ENCODE measurements at regions not wholly inside any gene's neighbourhood (a gene's known extent, or its start where the extent isn't known, plus 50 kb on each side); places are given as distances from the start of the nearest gene placed in this dataset.

- H3K9ac ChIP-seq (ENCODE audit: low read length), result no peak overlapping the region
- peaks cover 29% of the 10 kb centered on the region for H3K9me3 ChIP-seq (ENCODE audit: insufficient read depth, low read length)
- TF ChIP-seq, protein P1, sequence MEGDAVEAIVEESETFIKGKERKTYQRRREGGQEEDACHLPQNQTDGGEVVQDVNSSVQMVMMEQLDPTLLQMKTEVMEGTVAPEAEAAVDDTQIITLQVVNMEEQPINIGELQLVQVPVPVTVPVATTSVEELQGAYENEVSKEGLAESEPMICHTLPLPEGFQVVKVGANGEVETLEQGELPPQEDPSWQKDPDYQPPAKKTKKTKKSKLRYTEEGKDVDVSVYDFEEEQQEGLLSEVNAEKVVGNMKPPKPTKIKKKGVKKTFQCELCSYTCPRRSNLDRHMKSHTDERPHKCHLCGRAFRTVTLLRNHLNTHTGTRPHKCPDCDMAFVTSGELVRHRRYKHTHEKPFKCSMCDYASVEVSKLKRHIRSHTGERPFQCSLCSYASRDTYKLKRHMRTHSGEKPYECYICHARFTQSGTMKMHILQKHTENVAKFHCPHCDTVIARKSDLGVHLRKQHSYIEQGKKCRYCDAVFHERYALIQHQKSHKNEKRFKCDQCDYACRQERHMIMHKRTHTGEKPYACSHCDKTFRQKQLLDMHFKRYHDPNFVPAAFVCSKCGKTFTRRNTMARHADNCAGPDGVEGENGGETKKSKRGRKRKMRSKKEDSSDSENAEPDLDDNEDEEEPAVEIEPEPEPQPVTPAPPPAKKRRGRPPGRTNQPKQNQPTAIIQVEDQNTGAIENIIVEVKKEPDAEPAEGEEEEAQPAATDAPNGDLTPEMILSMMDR (IDR thresholded peaks at IDR 0.05; ENCODE audit: low read depth, low read length), result no peak
- TF ChIP-seq EZH2phosphoT487 (IDR thresholded peaks at IDR 0.05; ENCODE audit: low read depth), result no peak
- H4K20me1 ChIP-seq (ENCODE audit: insufficient read depth, low read length), result no peaks in the 10 kb centered on the region
- H3K4me3 ChIP-seq (ENCODE audit: low read length), result no peak overlapping the region
- no peak overlapping the region for H2AFZ ChIP-seq (ENCODE audit: low read depth, low read length)
- H3K4me2 ChIP-seq (ENCODE audit: low read length), result no peak overlapping the region
- no peaks in the 10 kb centered on the region for H3K36me3 ChIP-seq (replicated peaks; ENCODE audit: low read depth, low read length)
- H3K79me2 ChIP-seq (ENCODE audit: low read length), result no peaks in the 10 kb centered on the region
- H3K27me3 ChIP-seq (ENCODE audit: low read depth, low read length), result peaks cover 54% of the 10 kb centered on the region
- H3K4me1 ChIP-seq (ENCODE audit: low read length), result no peaks in the 10 kb centered on the region
- no peak overlapping the region for H3K27ac ChIP-seq (ENCODE audit: low read length)
Observed at GRCh38 chr20:37455659-37456058, 65.4 kb upstream of the NNAT start.

DNA sequence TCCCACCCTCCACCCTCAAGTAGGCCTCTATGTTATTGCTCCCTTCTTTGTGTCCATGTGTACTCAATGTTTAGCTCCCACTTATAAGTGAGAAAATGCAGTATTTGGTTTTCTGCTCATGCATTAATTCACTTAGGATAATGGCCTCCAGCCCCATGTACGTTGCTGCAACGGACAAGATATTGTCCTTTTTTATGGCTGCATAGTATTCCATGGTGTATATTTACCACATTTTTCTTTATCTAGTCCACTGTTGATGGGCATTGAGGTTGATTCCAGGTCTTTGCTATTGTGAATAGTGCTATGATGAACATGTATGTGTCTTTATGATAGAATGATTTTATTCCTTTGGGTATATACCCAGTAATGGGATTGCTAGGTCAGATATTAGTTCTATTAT, 64.1 kb upstream of the NNAT start:
- peaks cover 29% of the 10 kb centered on the region for H3K9me3 ChIP-seq (ENCODE audit: insufficient read depth, low read length)
- no peaks in the 10 kb centered on the region for H3K79me2 ChIP-seq (ENCODE audit: low read length)
- H3K27ac ChIP-seq (ENCODE audit: low read length), result no peak overlapping the region
- no peak overlapping the region for H3K9ac ChIP-seq (ENCODE audit: low read length)
- no peak overlapping the region for H3K4me2 ChIP-seq (ENCODE audit: low read length)
- H3K27me3 ChIP-seq (ENCODE audit: low read depth, low read length), result peaks cover 42% of the 10 kb centered on the region
- TF ChIP-seq, protein P1 (IDR thresholded peaks at IDR 0.05; ENCODE audit: low read depth, low read length), result no peak
- TF ChIP-seq EZH2phosphoT487 (IDR thresholded peaks at IDR 0.05; ENCODE audit: low read depth), result no peak
- H2AFZ ChIP-seq (ENCODE audit: low read depth, low read length), result no peak overlapping the region
- no peaks in the 10 kb centered on the region for H4K20me1 ChIP-seq (ENCODE audit: insufficient read depth, low read length)
- H3K36me3 ChIP-seq (replicated peaks; ENCODE audit: low read depth, low read length), result no peaks in the 10 kb centered on the region
- H3K4me1 ChIP-seq (ENCODE audit: low read length), result no peaks in the 10 kb centered on the region
- no peak overlapping the region for H3K4me3 ChIP-seq (ENCODE audit: low read length)

GRCh38 chr20:37457921-37458320, 63.1 kb upstream of the NNAT start:
- H3K9ac ChIP-seq (ENCODE audit: low read length), result no peak overlapping the region
- no peaks in the 10 kb centered on the region for H3K4me1 ChIP-seq (ENCODE audit: low read length)
- no peak overlapping the region for H3K4me3 ChIP-seq (ENCODE audit: low read length)
- peaks cover 40% of the 10 kb centered on the region for H3K27me3 ChIP-seq (ENCODE audit: low read depth, low read length)
- H3K79me2 ChIP-seq (ENCODE audit: low read length), result no peaks in the 10 kb centered on the region
- no peak overlapping the region for H2AFZ ChIP-seq (ENCODE audit: low read depth, low read length)
- no peak overlapping the region for H3K4me2 ChIP-seq (ENCODE audit: low read length)
- no peak overlapping the region for H3K27ac ChIP-seq (ENCODE audit: low read length)
- peaks cover 29% of the 10 kb centered on the region for H3K9me3 ChIP-seq (ENCODE audit: insufficient read depth, low read length)
- TF ChIP-seq, protein P1 (IDR thresholded peaks at IDR 0.05; ENCODE audit: low read depth, low read length), result no peak
- no peak for TF ChIP-seq EZH2phosphoT487 (IDR thresholded peaks at IDR 0.05; ENCODE audit: low read depth)
- no peaks in the 10 kb centered on the region for H4K20me1 ChIP-seq (ENCODE audit: insufficient read depth, low read length)
- no peaks in the 10 kb centered on the region for H3K36me3 ChIP-seq (replicated peaks; ENCODE audit: low read depth, low read length)

DNA sequence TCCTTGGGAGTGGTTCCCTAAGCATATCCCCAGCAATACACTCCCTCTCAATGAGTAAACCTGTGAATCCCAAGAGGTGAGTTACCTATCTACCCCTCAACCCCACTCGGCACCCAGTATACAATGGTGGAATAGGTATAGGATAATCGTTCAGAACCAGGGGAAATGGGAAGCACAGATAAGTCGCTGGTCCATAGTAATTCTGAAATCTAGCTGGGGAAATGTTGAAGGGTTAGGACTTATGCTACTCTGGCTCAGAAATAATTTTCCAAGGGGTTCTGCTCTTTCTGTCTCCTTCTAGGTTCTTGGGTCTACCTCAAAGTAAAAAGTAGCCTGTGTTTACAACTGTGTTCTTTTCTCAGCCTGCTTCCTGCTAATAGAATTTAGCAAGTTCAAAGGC, 62.3 kb upstream of the NNAT start:
- no peak overlapping the region for H3K27ac ChIP-seq (ENCODE audit: low read length)
- peaks cover 32% of the 10 kb centered on the region for H3K27me3 ChIP-seq (ENCODE audit: low read depth, low read length)
- H3K4me2 ChIP-seq (ENCODE audit: low read length), result no peak overlapping the region
- H3K4me1 ChIP-seq (ENCODE audit: low read length), result no peaks in the 10 kb centered on the region
- H2AFZ ChIP-seq (ENCODE audit: low read depth, low read length), result no peak overlapping the region
- TF ChIP-seq, protein P1 (IDR thresholded peaks at IDR 0.05; ENCODE audit: low read depth, low read length), result no peak
- no peak for TF ChIP-seq EZH2phosphoT487 (IDR thresholded peaks at IDR 0.05; ENCODE audit: low read depth)
- no peaks in the 10 kb centered on the region for H4K20me1 ChIP-seq (ENCODE audit: insufficient read depth, low read length)
- no peak overlapping the region for H3K4me3 ChIP-seq (ENCODE audit: low read length)
- peaks cover 29% of the 10 kb centered on the region for H3K9me3 ChIP-seq (ENCODE audit: insufficient read depth, low read length)
- no peak overlapping the region for H3K9ac ChIP-seq (ENCODE audit: low read length)
- H3K36me3 ChIP-seq (replicated peaks; ENCODE audit: low read depth, low read length), result no peaks in the 10 kb centered on the region
- H3K79me2 ChIP-seq (ENCODE audit: low read length), result no peaks in the 10 kb centered on the region

Measured in OCI-LY3 (cell line).